ENCODE measurements at regions not wholly inside any gene's neighbourhood (a gene's known extent, or its start where the extent isn't known, plus 50 kb on each side); places are given as distances from the start of the nearest gene placed in this dataset.

- H3K4me2 ChIP-seq (ENCODE audit: insufficient read depth, low read length): no peak overlapping the region
- DNase-seq (no peak), ATAC-seq (ENCODE audit: insufficient read depth, low read depth) (no peak)
- H3K4me1 ChIP-seq (ENCODE audit: insufficient read depth, low read length): no peaks in the 10 kb centered on the region
- H3K36me3 ChIP-seq (ENCODE audit: insufficient read depth, low read length): no peaks in the 10 kb centered on the region
- no peak overlapping the region for H2AFZ ChIP-seq (ENCODE audit: low read depth, low read length)
- no peak overlapping the region for H3K9ac ChIP-seq (ENCODE audit: low read depth, low read length)
- no peaks in the 10 kb centered on the region for H3K27me3 ChIP-seq (ENCODE audit: insufficient read depth, low read length, poor library complexity)
- H4K20me1 ChIP-seq (ENCODE audit: insufficient read depth, low read length): no peaks in the 10 kb centered on the region
- no peak overlapping the region for H3K4me3 ChIP-seq (ENCODE audit: low read depth in 1 of 2, low read length in 2 of 2)
- TF ChIP-seq CTCF (IDR thresholded peaks at IDR 0.05; ENCODE audit: borderline replicate concordance, extremely low read depth, low read length, poor library complexity, severe bottlenecking): no peak
- TF ChIP-seq EZH2 (IDR thresholded peaks at IDR 0.05; ENCODE audit: borderline replicate concordance, low read depth, low read length, severe bottlenecking): no peak
- H3K79me2 ChIP-seq (ENCODE audit: insufficient read depth, low read length): no peaks in the 10 kb centered on the region
- no peaks in the 10 kb centered on the region for H3K9me3 ChIP-seq (ENCODE audit: insufficient read depth, low read length, severe bottlenecking)
- no peak overlapping the region for H3K27ac ChIP-seq (ENCODE audit: low read length)
These were observed 348.6 kb downstream of the ANKRD7 start for GRCh38 chr7:118573085-118573484.

- TF ChIP-seq EZH2 (IDR thresholded peaks at IDR 0.05; ENCODE audit: borderline replicate concordance, low read depth, low read length, severe bottlenecking) (no peak), CTCF (IDR thresholded peaks at IDR 0.05; ENCODE audit: borderline replicate concordance, extremely low read depth, low read length, poor library complexity, severe bottlenecking) (no peak)
- Histone ChIP-seq H3K79me2 (ENCODE audit: insufficient read depth, low read length) (no peaks in the 10 kb centered on the region), H3K27ac (ENCODE audit: low read length) (no peak overlapping the region), H3K4me3 (ENCODE audit: low read depth in 1 of 2, low read length in 2 of 2) (no peak overlapping the region), H3K9me3 (ENCODE audit: insufficient read depth, low read length, severe bottlenecking) (no peaks in the 10 kb centered on the region), H3K27me3 (ENCODE audit: insufficient read depth, low read length, poor library complexity) (no peaks in the 10 kb centered on the region), H3K4me2 (ENCODE audit: insufficient read depth, low read length) (no peak overlapping the region), H3K36me3 (ENCODE audit: insufficient read depth, low read length) (no peaks in the 10 kb centered on the region), H3K9ac (ENCODE audit: low read depth, low read length) (no peak overlapping the region), H2AFZ (ENCODE audit: low read depth, low read length) (no peak overlapping the region), H3K4me1 (ENCODE audit: insufficient read depth, low read length) (peaks cover under 1% of the 10 kb centered on the region), H4K20me1 (ENCODE audit: insufficient read depth, low read length) (no peaks in the 10 kb centered on the region)
- ATAC-seq (ENCODE audit: insufficient read depth, low read depth) (no peak), DNase-seq (no peak)
These were observed 351.0 kb downstream of the ANKRD7 start for GRCh38 chr7:118575393-118575948.

- H2AFZ ChIP-seq (ENCODE audit: low read depth, low read length): no peak overlapping the region
- no peak overlapping the region for H3K27ac ChIP-seq (ENCODE audit: low read length)
- H4K20me1 ChIP-seq (ENCODE audit: insufficient read depth, low read length): no peaks in the 10 kb centered on the region
- no peaks in the 10 kb centered on the region for H3K9me3 ChIP-seq (ENCODE audit: insufficient read depth, low read length, severe bottlenecking)
- H3K36me3 ChIP-seq (ENCODE audit: insufficient read depth, low read length): no peaks in the 10 kb centered on the region
- no peak overlapping the region for H3K9ac ChIP-seq (ENCODE audit: low read depth, low read length)
- no peak overlapping the region for H3K4me3 ChIP-seq (ENCODE audit: low read depth in 1 of 2, low read length in 2 of 2)
- no peaks in the 10 kb centered on the region for H3K27me3 ChIP-seq (ENCODE audit: insufficient read depth, low read length, poor library complexity)
- TF ChIP-seq EZH2 (IDR thresholded peaks at IDR 0.05; ENCODE audit: borderline replicate concordance, low read depth, low read length, severe bottlenecking): no peak
- TF ChIP-seq CTCF (IDR thresholded peaks at IDR 0.05; ENCODE audit: borderline replicate concordance, extremely low read depth, low read length, poor library complexity, severe bottlenecking): no peak
- H3K4me2 ChIP-seq (ENCODE audit: insufficient read depth, low read length): no peak overlapping the region
- no peaks in the 10 kb centered on the region for H3K79me2 ChIP-seq (ENCODE audit: insufficient read depth, low read length)
- H3K4me1 ChIP-seq (ENCODE audit: insufficient read depth, low read length): peaks cover 7% of the 10 kb centered on the region
- ATAC-seq (ENCODE audit: insufficient read depth, low read depth): no peak
- no peak for DNase-seq
These were observed 356.4 kb downstream of the ANKRD7 start for GRCh38 chr7:118580743-118581382.

All from DND-41 (cell line).